Upper lobe of left lung (tissue), 4 donors: ENCODE measurements at regions not wholly inside any gene's neighbourhood (a gene's known extent, or its start where the extent isn't known, plus 50 kb on each side); places are given as distances from the start of the nearest gene placed in this dataset.

Experiments
- EP300 ChIP-seq, 4 donors: sonication (generic); formaldehyde crosslinking; IDR thresholded peaks; one replicate each; pipeline ENCODE4 v1.5.1; 2017; ENCODE audit warnings: antibody characterized with exemption in 4 of 4, control low read depth in 2 of 4
- POLR2A ChIP-seq, 4 donors: fragments of 450-650 bp; IDR thresholded peaks; one replicate each; pipeline ENCODE4 v1.5.1; 2016 to 2017; ENCODE audit warnings: antibody characterized with exemption in 4 of 4, mild to moderate bottlenecking in 2 of 4
- POLR2AphosphoS5 ChIP-seq, 2 donors: sonication (generic); formaldehyde crosslinking; IDR thresholded peaks; one replicate each; pipeline ENCODE4 v1.5.1; 2017; ENCODE audit warnings: antibody characterized with exemption in 2 of 2
- TF ChIP-seq, protein P1 (sequence below), 6 experiments: fragments of 450-650 bp in 4 of 6; fragments of 200-600 bp in 2 of 6; sonication (generic) in 2 of 6; IDR thresholded peaks; one replicate each; pipeline ENCODE4 v1.5.1; 2016 to 2019; ENCODE audit warnings: antibody characterized with exemption in 6 of 6

GRCh38 chr3:3531476-3531875 lies 267.8 kb upstream of the LRRN1 start:
- TF ChIP-seq, protein P1, sequence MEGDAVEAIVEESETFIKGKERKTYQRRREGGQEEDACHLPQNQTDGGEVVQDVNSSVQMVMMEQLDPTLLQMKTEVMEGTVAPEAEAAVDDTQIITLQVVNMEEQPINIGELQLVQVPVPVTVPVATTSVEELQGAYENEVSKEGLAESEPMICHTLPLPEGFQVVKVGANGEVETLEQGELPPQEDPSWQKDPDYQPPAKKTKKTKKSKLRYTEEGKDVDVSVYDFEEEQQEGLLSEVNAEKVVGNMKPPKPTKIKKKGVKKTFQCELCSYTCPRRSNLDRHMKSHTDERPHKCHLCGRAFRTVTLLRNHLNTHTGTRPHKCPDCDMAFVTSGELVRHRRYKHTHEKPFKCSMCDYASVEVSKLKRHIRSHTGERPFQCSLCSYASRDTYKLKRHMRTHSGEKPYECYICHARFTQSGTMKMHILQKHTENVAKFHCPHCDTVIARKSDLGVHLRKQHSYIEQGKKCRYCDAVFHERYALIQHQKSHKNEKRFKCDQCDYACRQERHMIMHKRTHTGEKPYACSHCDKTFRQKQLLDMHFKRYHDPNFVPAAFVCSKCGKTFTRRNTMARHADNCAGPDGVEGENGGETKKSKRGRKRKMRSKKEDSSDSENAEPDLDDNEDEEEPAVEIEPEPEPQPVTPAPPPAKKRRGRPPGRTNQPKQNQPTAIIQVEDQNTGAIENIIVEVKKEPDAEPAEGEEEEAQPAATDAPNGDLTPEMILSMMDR (IDR thresholded peaks at IDR 0.05): no peak
- TF ChIP-seq POLR2AphosphoS5 (IDR thresholded peaks at IDR 0.05) (no peak), POLR2A (IDR thresholded peaks at IDR 0.05) (no peak), EP300 (IDR thresholded peaks at IDR 0.05) (no peak)
